Suprapubic skin (tissue), 4 donors: ENCODE measurements at regions not wholly inside any gene's neighbourhood (a gene's known extent, or its start where the extent isn't known, plus 50 kb on each side); places are given as distances from the start of the nearest gene placed in this dataset.

Experiments used
- DNase-seq, 2 donors: peaks; one replicate each; pipeline ENCODE4 v3.0.0-alpha.2; 2019; ENCODE audit warnings: low spot score in 2 of 2
- H3K27ac ChIP-seq: fragments of 200-600 bp; sonication (generic); one replicate; pipeline ENCODE4 v1.5.1; 2019
- H3K27me3 ChIP-seq: fragments of 200-600 bp; sonication (generic); one replicate; pipeline ENCODE4 v1.5.1; 2019
- H3K36me3 ChIP-seq: fragments of 200-600 bp; sonication (generic); one replicate; pipeline ENCODE4 v1.5.1; 2019
- H3K4me1 ChIP-seq: fragments of 200-600 bp; sonication (generic); one replicate; pipeline ENCODE4 v1.5.1; 2019
- H3K4me3 ChIP-seq: fragments of 200-600 bp; sonication (generic); one replicate; pipeline ENCODE4 v1.5.1; 2019; ENCODE audit warnings: mild to moderate bottlenecking
- H3K9me3 ChIP-seq: fragments of 200-600 bp; sonication (generic); one replicate; pipeline ENCODE4 v1.5.1; 2019
- EP300 ChIP-seq: sonication (generic); formaldehyde crosslinking; IDR thresholded peaks from one replicate; pipeline ENCODE4 v1.6.1; 2017; ENCODE audit warnings: antibody characterized with exemption
- POLR2A ChIP-seq, 2 donors: fragments of 450-650 bp; IDR thresholded peaks; one replicate each; pipeline ENCODE4 v1.6.1; 2017; ENCODE audit warnings: antibody characterized with exemption in 2 of 2, mild to moderate bottlenecking in 2 of 2, moderate library complexity in 2 of 2
- POLR2AphosphoS5 ChIP-seq, 3 donors: sonication (generic); formaldehyde crosslinking; IDR thresholded peaks; one replicate each; pipeline ENCODE4 v1.6.1; 2017; ENCODE audit warnings: antibody characterized with exemption in 3 of 3
- WGBS: methylation state at CpG from one replicate; pipeline ENCODE4 v1.1.5; 2018; 5-methylcytosine and 5-hydroxymethylcytosine counted together
- TF ChIP-seq, protein P1 (sequence below), 2 donors: fragments of 200-600 bp in 1 of 2; fragments of 450-650 bp in 1 of 2; sonication (generic) in 1 of 2; IDR thresholded peaks; one replicate each; pipeline ENCODE4 v1.5.1; 2016 to 2019; ENCODE audit warnings: antibody characterized with exemption in 2 of 2, mild to moderate bottlenecking in 1 of 2, moderate library complexity in 1 of 2

GRCh38 chr4:27628609-27629008, 768.0 kb downstream of the STIM2 start:
- Histone ChIP-seq H3K9me3 (no peaks in the 10 kb centered on the region), H3K4me1 (no peaks in the 10 kb centered on the region), H3K27ac (no peak overlapping the region), H3K4me3 (no peak overlapping the region), H3K36me3 (no peaks in the 10 kb centered on the region), H3K27me3 (no peaks in the 10 kb centered on the region)
- TF ChIP-seq POLR2AphosphoS5 (IDR thresholded peaks at IDR 0.05), result no peak
- TF ChIP-seq, protein P1, sequence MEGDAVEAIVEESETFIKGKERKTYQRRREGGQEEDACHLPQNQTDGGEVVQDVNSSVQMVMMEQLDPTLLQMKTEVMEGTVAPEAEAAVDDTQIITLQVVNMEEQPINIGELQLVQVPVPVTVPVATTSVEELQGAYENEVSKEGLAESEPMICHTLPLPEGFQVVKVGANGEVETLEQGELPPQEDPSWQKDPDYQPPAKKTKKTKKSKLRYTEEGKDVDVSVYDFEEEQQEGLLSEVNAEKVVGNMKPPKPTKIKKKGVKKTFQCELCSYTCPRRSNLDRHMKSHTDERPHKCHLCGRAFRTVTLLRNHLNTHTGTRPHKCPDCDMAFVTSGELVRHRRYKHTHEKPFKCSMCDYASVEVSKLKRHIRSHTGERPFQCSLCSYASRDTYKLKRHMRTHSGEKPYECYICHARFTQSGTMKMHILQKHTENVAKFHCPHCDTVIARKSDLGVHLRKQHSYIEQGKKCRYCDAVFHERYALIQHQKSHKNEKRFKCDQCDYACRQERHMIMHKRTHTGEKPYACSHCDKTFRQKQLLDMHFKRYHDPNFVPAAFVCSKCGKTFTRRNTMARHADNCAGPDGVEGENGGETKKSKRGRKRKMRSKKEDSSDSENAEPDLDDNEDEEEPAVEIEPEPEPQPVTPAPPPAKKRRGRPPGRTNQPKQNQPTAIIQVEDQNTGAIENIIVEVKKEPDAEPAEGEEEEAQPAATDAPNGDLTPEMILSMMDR (IDR thresholded peaks at IDR 0.05), result no peak
- TF ChIP-seq POLR2A (IDR thresholded peaks at IDR 0.05), result no peak
- no peak for TF ChIP-seq EP300
- DNase-seq, result no peak
- WGBS, result 85% methylated on average over 4 of the region's 4 CpGs

DNA sequence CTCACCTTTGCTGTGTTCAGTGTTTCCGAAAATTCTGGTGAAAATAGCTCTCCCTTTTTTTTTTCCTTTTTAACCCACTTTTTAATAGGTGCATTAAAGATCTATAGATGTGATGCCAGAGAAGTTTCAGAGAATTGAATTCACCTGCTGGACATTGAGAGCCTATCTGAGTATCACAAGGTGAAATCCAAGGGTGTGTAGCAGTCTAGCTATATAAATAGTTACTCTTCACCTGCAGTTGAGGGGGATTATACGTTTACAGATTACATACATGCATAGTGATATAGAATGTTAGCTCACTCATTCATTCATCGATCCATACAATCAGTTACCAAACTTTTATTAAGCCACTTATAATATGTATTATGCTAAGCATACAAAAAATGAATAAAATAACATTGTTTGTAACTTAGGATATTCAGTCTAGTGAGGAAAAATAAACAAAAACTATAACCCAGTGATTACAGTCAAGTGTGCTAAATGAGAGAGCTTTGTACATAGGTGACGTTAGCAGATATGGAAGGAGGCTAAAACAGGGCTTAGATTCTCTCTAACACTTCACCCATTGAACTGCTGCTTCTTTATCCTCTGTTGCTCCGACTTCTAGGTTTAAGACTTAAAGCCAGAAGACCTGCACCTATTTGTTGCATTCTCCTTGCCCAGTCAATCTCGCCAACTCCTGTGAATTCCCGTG, 769.0 kb downstream of the STIM2 start:
- no peak for TF ChIP-seq EP300
- no peak for TF ChIP-seq POLR2A (IDR thresholded peaks at IDR 0.05)
- TF ChIP-seq, protein P1 (IDR thresholded peaks at IDR 0.05), result no peak
- no peak for TF ChIP-seq POLR2AphosphoS5 (IDR thresholded peaks at IDR 0.05)
- Histone ChIP-seq H3K27ac (no peak overlapping the region), H3K4me3 (no peak overlapping the region), H3K9me3 (no peaks in the 10 kb centered on the region), H3K36me3 (no peaks in the 10 kb centered on the region), H3K4me1 (no peaks in the 10 kb centered on the region), H3K27me3 (no peaks in the 10 kb centered on the region)
- 68% methylated on average over 7 of the region's 7 CpGs for WGBS
- DNase-seq, result no peak

GRCh38 chr4:27635936-27636913, 775.6 kb downstream of the STIM2 start:
- no peaks in the 10 kb centered on the region for H3K4me1 ChIP-seq
- WGBS, result 80% methylated on average over 6 of the region's 6 CpGs
- no peak overlapping the region for H3K4me3 ChIP-seq
- H3K36me3 ChIP-seq, result no peaks in the 10 kb centered on the region
- no peak overlapping the region for H3K27ac ChIP-seq
- no peaks in the 10 kb centered on the region for H3K9me3 ChIP-seq
- TF ChIP-seq POLR2A (IDR thresholded peaks at IDR 0.05) (no peak), EP300 (no peak), POLR2AphosphoS5 (IDR thresholded peaks at IDR 0.05) (no peak)
- TF ChIP-seq, protein P1 (IDR thresholded peaks at IDR 0.05), result no peak
- no peak for DNase-seq
- no peaks in the 10 kb centered on the region for H3K27me3 ChIP-seq

DNA sequence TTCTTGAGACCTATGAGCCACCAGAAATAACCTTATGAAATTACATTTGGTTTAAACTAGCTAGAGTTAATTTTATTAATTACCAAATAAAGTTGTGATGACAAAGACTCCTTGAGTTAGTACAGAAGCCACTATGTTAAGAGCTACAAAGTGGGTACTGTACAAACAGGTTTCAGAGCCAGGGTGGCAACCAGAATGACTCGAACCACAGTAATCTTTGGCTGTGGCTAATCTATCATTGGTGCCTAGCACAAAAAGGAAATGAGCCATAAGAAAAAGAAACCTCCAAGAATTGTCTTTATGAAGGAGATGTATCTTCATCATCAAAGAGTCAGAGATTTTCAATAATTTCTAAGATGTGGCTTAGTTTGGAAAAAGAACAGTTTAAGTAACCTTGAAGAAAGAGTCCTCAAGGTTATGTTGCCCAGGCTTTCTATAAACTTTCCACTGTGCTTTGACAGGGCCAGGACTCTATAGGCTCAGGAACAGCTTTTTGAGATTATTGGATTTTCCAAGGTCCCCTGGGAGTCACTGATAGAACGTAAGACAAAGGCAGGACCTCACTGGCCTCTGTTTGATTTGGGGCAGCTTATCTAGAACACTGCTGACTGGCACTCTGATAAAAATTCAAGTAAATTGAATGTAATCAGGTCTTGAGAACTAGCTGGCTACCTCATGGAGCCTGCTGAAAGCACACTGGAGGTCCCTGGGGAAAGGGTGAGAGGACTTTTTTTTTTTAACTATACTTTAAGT, 777.7 kb downstream of the STIM2 start:
- DNase-seq, result no peak
- H3K4me1 ChIP-seq, result no peaks in the 10 kb centered on the region
- H3K36me3 ChIP-seq, result no peaks in the 10 kb centered on the region
- TF ChIP-seq POLR2AphosphoS5 (IDR thresholded peaks at IDR 0.05), result no peak
- no peak for TF ChIP-seq POLR2A (IDR thresholded peaks at IDR 0.05)
- TF ChIP-seq, protein P1 (IDR thresholded peaks at IDR 0.05), result no peak
- no peak for TF ChIP-seq EP300
- H3K9me3 ChIP-seq, result no peaks in the 10 kb centered on the region
- no peaks in the 10 kb centered on the region for H3K27me3 ChIP-seq
- H3K4me3 ChIP-seq, result no peak overlapping the region
- H3K27ac ChIP-seq, result no peak overlapping the region
- 76% methylated on average over 2 of the region's 2 CpGs for WGBS
